ENCODE measurements at regions not wholly inside any gene's neighbourhood (a gene's known extent, or its start where the extent isn't known, plus 50 kb on each side); places are given as distances from the start of the nearest gene placed in this dataset.
A peak's percentile ranks its signal among the peaks of the same experiment; 100 is the strongest.

DNA sequence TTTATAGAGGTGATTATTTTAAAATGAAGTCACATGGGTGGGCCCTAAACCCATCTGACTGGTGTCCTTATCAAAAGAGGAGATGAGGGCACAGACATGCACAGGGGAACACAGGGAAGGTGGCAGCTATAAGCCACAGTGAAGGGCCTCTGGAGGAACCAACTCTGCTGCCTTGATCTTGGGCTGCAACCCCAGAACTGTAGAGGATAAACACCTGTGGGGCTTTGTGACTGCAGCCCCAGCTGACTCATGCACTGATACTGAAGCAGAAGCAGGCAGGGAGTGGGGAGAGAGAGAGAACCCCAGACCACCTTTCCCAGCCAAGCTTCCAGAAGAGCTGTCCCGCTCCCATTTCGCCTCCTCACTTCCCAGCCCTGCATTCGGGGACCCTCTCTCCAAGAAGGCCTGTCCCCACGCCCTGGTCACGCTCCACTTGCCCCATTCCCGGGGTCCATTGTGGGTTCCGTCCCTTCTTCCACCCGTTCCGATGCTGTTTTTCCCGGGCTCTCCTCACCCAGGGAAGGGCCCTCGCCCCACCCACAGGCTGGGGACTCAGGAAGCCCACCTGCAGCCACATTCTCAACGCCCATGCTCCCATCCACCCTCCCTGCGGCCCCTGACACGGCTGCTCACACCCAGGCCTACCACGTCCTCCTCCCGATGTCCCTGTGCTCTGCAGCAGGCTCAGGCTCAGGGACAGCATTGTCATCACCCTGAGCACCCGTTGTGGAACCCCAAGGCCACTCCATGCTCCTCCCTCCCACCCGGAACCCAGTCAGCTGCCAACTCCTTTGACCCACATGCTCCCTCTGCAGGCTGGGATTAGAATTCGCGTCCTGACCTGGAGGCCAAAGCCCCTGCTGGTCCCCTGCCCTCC is 90.8 kb upstream of the SHANK2 start:
- DNase-seq (peak; percentile 72 to 81 (median 77)), ATAC-seq (peak; percentile 85)
- Histone ChIP-seq H3K9me3 (no peaks in the 10 kb centered on the region), H3K36me3 (replicated peaks in 1 of 2; ENCODE audit: insufficient read depth in 1 of 2, low read depth in 2 of 2) (no peaks in the 10 kb centered on the region), H3K4me3 (no peak overlapping the region), H3K27me3 (no peaks in the 10 kb centered on the region), H3K4me1 (peaks cover 6% of the 10 kb centered on the region), H3K27ac (no peak overlapping the region)
- TF ChIP-seq, protein P1, sequence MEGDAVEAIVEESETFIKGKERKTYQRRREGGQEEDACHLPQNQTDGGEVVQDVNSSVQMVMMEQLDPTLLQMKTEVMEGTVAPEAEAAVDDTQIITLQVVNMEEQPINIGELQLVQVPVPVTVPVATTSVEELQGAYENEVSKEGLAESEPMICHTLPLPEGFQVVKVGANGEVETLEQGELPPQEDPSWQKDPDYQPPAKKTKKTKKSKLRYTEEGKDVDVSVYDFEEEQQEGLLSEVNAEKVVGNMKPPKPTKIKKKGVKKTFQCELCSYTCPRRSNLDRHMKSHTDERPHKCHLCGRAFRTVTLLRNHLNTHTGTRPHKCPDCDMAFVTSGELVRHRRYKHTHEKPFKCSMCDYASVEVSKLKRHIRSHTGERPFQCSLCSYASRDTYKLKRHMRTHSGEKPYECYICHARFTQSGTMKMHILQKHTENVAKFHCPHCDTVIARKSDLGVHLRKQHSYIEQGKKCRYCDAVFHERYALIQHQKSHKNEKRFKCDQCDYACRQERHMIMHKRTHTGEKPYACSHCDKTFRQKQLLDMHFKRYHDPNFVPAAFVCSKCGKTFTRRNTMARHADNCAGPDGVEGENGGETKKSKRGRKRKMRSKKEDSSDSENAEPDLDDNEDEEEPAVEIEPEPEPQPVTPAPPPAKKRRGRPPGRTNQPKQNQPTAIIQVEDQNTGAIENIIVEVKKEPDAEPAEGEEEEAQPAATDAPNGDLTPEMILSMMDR (IDR thresholded peaks at IDR 0.05), result peak; percentile 50 to 82 (median 77)
- TF ChIP-seq POLR2A (IDR thresholded peaks at IDR 0.05), result no peak
- intact Hi-C loops (cut with DNase I), result loop anchor here (10.0 kb wide), 1 partner anchor 228 kb away; no protein-coding TSS in a partner anchor
- WGBS, 2 donors, result 57 to 59% methylated on average over 20 of the region's 20 CpGs

DNA sequence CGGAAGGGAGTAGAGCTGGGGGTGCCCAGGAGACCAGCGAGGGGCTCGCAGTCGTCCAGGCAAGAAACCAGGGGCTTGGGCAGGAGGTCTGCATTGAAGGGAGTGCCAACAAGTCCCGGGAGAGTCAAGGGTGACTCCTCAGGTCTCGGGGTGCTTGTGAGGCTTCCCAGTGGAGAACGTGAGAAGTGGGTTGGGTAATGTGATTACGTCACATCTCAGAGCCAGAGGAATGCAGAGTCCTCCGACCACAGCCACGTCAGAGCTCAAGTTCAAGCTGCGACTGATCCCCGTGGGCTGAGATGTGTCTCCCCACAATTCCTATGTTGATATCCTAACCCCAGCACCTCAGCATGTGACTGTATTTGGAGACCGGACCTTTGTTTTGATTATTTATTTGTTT is 89.7 kb upstream of the SHANK2 start:
- H3K4me1 ChIP-seq, result peaks cover 6% of the 10 kb centered on the region
- WGBS, 2 donors, result 62 to 71% methylated on average over 10 to 13 of the region's 13 CpGs
- no peak for ATAC-seq
- H3K27me3 ChIP-seq, result no peaks in the 10 kb centered on the region
- H3K9me3 ChIP-seq, result no peaks in the 10 kb centered on the region
- TF ChIP-seq, protein P1 (IDR thresholded peaks at IDR 0.05), result no peak
- TF ChIP-seq POLR2A (IDR thresholded peaks at IDR 0.05), result no peak
- no peaks in the 10 kb centered on the region for H3K36me3 ChIP-seq (replicated peaks in 1 of 2; ENCODE audit: insufficient read depth in 1 of 2, low read depth in 2 of 2)
- no peak overlapping the region for H3K27ac ChIP-seq
- no peak overlapping the region for H3K4me3 ChIP-seq
- intact Hi-C loops (cut with DNase I), result loop anchor here (10.0 kb wide), 1 partner anchor 227 kb away; no protein-coding TSS in a partner anchor
- DNase-seq, result no peak

DNA sequence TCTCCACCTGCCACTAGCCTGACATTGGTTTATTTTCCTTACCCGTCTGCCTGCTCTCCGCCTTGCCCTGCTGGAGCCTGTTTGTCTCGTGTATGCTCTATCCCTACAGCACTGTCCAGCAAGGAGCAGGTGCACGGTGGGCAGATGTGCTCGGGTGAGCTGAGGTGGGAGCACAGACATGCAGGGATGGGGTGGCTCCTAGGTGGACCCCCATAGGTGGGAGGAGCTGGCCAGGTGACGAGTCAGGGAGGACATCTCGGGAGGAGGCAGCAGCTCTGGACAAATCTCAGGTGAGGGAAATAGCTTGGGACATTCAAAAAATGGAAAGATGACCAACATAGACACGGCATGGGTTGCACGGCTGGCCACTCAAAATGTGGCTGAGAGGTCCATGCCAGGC is 89.2 kb upstream of the SHANK2 start:
- H3K4me1 ChIP-seq, result peaks cover 6% of the 10 kb centered on the region
- no peak for TF ChIP-seq POLR2A (IDR thresholded peaks at IDR 0.05)
- TF ChIP-seq, protein P1 (IDR thresholded peaks at IDR 0.05), result no peak

DNA sequence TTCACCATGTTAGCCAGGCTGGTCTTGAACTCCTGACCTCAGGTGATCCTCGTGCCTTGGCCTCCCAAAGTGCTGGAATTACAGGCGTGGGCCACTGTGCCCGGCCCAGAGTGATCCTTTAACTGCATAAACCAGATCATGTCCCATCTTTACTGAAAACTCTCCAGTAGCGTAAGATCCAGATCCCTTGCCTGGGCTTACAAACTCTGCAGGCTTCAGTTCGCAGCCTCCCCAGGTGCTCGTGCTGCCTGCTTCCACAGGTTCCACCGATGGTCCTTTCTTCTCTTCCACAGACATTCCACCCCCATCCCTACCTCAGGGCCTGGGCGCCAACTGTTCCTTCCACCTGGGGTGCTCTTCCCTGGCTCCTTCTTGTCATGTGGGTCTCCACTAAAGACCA is 88.8 kb upstream of the SHANK2 start:
- H3K36me3 ChIP-seq (replicated peaks in 1 of 2; ENCODE audit: insufficient read depth in 1 of 2, low read depth in 2 of 2), result no peaks in the 10 kb centered on the region
- TF ChIP-seq POLR2A (IDR thresholded peaks at IDR 0.05), result no peak
- TF ChIP-seq, protein P1 (IDR thresholded peaks at IDR 0.05), result no peak
- H3K4me1 ChIP-seq, result peaks cover 6% of the 10 kb centered on the region
- WGBS, 2 donors, result 82 to 83% methylated on average over 8 of the region's 8 CpGs
- no peak for ATAC-seq
- no peaks in the 10 kb centered on the region for H3K27me3 ChIP-seq
- intact Hi-C loops (cut with DNase I), result loop anchor here (10.0 kb wide), 1 partner anchor 226 kb away; no protein-coding TSS in a partner anchor
- no peak for DNase-seq
- H3K27ac ChIP-seq, result no peak overlapping the region
- H3K9me3 ChIP-seq, result no peaks in the 10 kb centered on the region
- no peak overlapping the region for H3K4me3 ChIP-seq

More for the DNA sequence above, 89.2 kb upstream of the SHANK2 start:
- intact Hi-C loops (cut with DNase I), result loop anchor here (10.0 kb wide), 1 partner anchor 227 kb away; no protein-coding TSS in a partner anchor
- DNase-seq (no peak), ATAC-seq (no peak)
- Histone ChIP-seq H3K9me3 (no peaks in the 10 kb centered on the region), H3K27ac (no peak overlapping the region), H3K36me3 (replicated peaks in 1 of 2; ENCODE audit: insufficient read depth in 1 of 2, low read depth in 2 of 2) (no peaks in the 10 kb centered on the region), H3K27me3 (no peaks in the 10 kb centered on the region), H3K4me3 (no peak overlapping the region)
- 83 to 84% methylated on average over 9 of the region's 9 CpGs for WGBS, 2 donors
